Nephron progenitor cell (in vitro differentiated cells): ENCODE measurements at regions not wholly inside any gene's neighbourhood (a gene's known extent, or its start where the extent isn't known, plus 50 kb on each side); places are given as distances from the start of the nearest gene placed in this dataset.

Experiments used
- DNase-seq: peaks from one replicate; pipeline ENCODE4 v3.0.0; 2021
- H3K27ac Mint-ChIP-seq: 2 replicates; pipeline ENCODE4 v1.8.0; 2021; ENCODE audit warnings: mild to moderate bottlenecking, moderate library complexity, mixed read lengths
- H3K27me3 Mint-ChIP-seq: 2 replicates; pipeline ENCODE4 v1.8.0; 2021; ENCODE audit warnings: mild to moderate bottlenecking, low read depth, mixed read lengths; ENCODE audit not compliant: poor library complexity
- H3K36me3 Mint-ChIP-seq: 2 replicates; pipeline ENCODE4 v1.8.0; 2021; ENCODE audit warnings: low read depth, mixed read lengths
- H3K4me1 Mint-ChIP-seq: 2 replicates; pipeline ENCODE4 v1.8.0; 2021; ENCODE audit warnings: mixed read lengths
- H3K4me3 Mint-ChIP-seq: 2 replicates; pipeline ENCODE4 v1.8.0; 2021; ENCODE audit warnings: mild to moderate bottlenecking, moderate library complexity, mixed read lengths
- H3K9me3 Mint-ChIP-seq: 2 replicates; pipeline ENCODE4 v1.8.0; 2021; ENCODE audit warnings: mild to moderate bottlenecking, moderate library complexity, mixed read lengths
- CTCF ChIP-seq: fragments of 200-600 bp; sonication (generic); IDR thresholded peaks from 2 replicates; pipeline ENCODE4 v1.5.0; 2021; ENCODE audit warnings: antibody characterized with exemption

GRCh38 chr4:177696438-177696966 is 254.3 kb upstream of the AGA start:
- Mint-ChIP-seq H3K4me1 (no peaks in the 10 kb centered on the region), H3K36me3 (no peaks in the 10 kb centered on the region), H3K9me3 (no peaks in the 10 kb centered on the region), H3K27ac (no peak overlapping the region), H3K27me3 (no peaks in the 10 kb centered on the region), H3K4me3 (no peak overlapping the region)
- no peak for DNase-seq
- no peak for TF ChIP-seq CTCF

- no peaks in the 10 kb centered on the region for H3K36me3 Mint-ChIP-seq
- TF ChIP-seq CTCF = no peak
- DNase-seq = no peak
- no peaks in the 10 kb centered on the region for H3K4me1 Mint-ChIP-seq
- no peak overlapping the region for H3K4me3 Mint-ChIP-seq
- H3K27ac Mint-ChIP-seq = no peak overlapping the region
- H3K27me3 Mint-ChIP-seq = no peaks in the 10 kb centered on the region
- no peaks in the 10 kb centered on the region for H3K9me3 Mint-ChIP-seq
Measured at GRCh38 chr4:177699365-177700213, 257.4 kb upstream of the AGA start.

- no peak for DNase-seq
- H3K36me3 Mint-ChIP-seq = no peaks in the 10 kb centered on the region
- no peaks in the 10 kb centered on the region for H3K4me1 Mint-ChIP-seq
- H3K9me3 Mint-ChIP-seq = no peaks in the 10 kb centered on the region
- TF ChIP-seq CTCF = no peak
- peaks cover 3% of the 10 kb centered on the region for H3K27me3 Mint-ChIP-seq
- no peak overlapping the region for H3K27ac Mint-ChIP-seq
- no peak overlapping the region for H3K4me3 Mint-ChIP-seq
Measured at GRCh38 chr4:177706916-177707315, 264.7 kb upstream of the AGA start.

- H3K4me3 Mint-ChIP-seq = no peak overlapping the region
- H3K27me3 Mint-ChIP-seq = no peaks in the 10 kb centered on the region
- H3K27ac Mint-ChIP-seq = no peak overlapping the region
- H3K9me3 Mint-ChIP-seq = no peaks in the 10 kb centered on the region
- DNase-seq = no peak
- no peaks in the 10 kb centered on the region for H3K4me1 Mint-ChIP-seq
- no peak for TF ChIP-seq CTCF
- no peaks in the 10 kb centered on the region for H3K36me3 Mint-ChIP-seq
Measured at GRCh38 chr4:177713454-177713853, 271.2 kb upstream of the AGA start.

GRCh38 chr4:177717407-177717806 is 275.2 kb upstream of the AGA start:
- no peak for TF ChIP-seq CTCF
- H3K4me3 Mint-ChIP-seq = no peak overlapping the region
- H3K27ac Mint-ChIP-seq = no peak overlapping the region
- H3K27me3 Mint-ChIP-seq = no peaks in the 10 kb centered on the region
- H3K9me3 Mint-ChIP-seq = no peaks in the 10 kb centered on the region
- DNase-seq = no peak
- H3K36me3 Mint-ChIP-seq = no peaks in the 10 kb centered on the region
- no peaks in the 10 kb centered on the region for H3K4me1 Mint-ChIP-seq

GRCh38 chr4:177718514-177718913 is 276.3 kb upstream of the AGA start:
- Mint-ChIP-seq H3K36me3 (no peaks in the 10 kb centered on the region), H3K9me3 (no peaks in the 10 kb centered on the region), H3K27me3 (no peaks in the 10 kb centered on the region), H3K27ac (no peak overlapping the region), H3K4me1 (no peaks in the 10 kb centered on the region), H3K4me3 (no peak overlapping the region)
- no peak for DNase-seq
- no peak for TF ChIP-seq CTCF
